ENCODE measurements at regions not wholly inside any gene's neighbourhood (a gene's known extent, or its start where the extent isn't known, plus 50 kb on each side); places are given as distances from the start of the nearest gene placed in this dataset.

DNA sequence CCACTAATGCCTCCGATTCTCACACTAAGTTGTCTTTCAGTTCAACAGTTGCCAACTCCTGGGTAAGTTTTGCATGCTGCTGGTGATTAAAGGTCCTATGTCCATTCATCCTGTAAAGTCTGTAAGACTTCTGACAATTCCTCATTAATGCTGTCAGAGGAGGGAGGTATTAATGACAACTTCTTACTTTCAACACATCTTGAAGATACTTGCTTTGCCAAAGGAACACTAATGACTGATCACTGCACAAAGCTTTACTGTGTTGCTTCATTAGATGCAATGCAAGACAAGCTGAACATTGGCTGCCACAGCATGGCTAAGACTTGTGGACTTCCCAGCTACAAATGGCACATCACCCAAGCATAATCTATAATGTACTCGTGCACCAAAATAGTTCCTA lies 114.6 kb upstream of the PRDX6 start:
- DNase-seq (ENCODE audit: low read depth in 1 of 2, low spot score in 1 of 2) = no peak
- no peak overlapping the region for H3K4me3 ChIP-seq (replicated peaks; ENCODE audit: insufficient read depth, low read length)
- TF ChIP-seq SPI1 (IDR thresholded peaks at IDR 0.05; ENCODE audit: borderline replicate concordance, low read depth) (no peak), REST (IDR thresholded peaks at IDR 0.05; ENCODE audit: insufficient replicate concordance, low read depth) (no peak), GABPA (IDR thresholded peaks at IDR 0.05; ENCODE audit: low read depth) (no peak)
- H3K27ac ChIP-seq (replicated peaks) = no peak overlapping the region
- no peaks in the 10 kb centered on the region for H3K27me3 ChIP-seq (ENCODE audit: insufficient read depth, poor library complexity, severe bottlenecking)

DNA sequence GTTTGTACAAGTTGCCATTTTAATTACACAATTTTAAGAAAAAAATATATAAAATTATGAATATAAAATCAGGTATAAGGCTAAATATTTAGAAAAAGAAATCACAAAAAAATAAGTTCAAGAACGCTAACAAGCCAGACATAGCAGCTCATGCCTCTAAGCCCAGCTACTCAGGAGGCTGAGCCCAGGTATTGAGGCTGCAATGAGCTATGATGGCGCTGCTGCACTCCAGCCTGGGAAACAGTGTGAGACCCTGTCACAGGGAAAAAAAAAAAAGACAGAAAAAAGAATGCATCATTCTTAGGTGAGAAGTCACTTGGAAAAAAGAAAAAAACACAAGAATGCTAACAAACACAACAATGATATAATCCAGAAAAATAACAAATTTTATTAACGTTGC lies 112.3 kb upstream of the PRDX6 start:
- Histone ChIP-seq H3K27ac (replicated peaks) (no peak overlapping the region), H3K27me3 (ENCODE audit: insufficient read depth, poor library complexity, severe bottlenecking) (no peaks in the 10 kb centered on the region), H3K4me3 (replicated peaks; ENCODE audit: insufficient read depth, low read length) (no peak overlapping the region)
- TF ChIP-seq POLR2AphosphoS5 (IDR thresholded peaks at IDR 0.05; ENCODE audit: low read depth) (no peak), GABPA (IDR thresholded peaks at IDR 0.05; ENCODE audit: low read depth) (no peak), CTCF (IDR thresholded peaks at IDR 0.05; ENCODE audit: insufficient read depth, low read length) (no peak), REST (IDR thresholded peaks at IDR 0.05; ENCODE audit: insufficient replicate concordance, low read depth) (no peak), SPI1 (IDR thresholded peaks at IDR 0.05; ENCODE audit: borderline replicate concordance, low read depth) (no peak)
- DNase-seq (ENCODE audit: low read depth in 1 of 2, low spot score in 1 of 2) = no peak

DNA sequence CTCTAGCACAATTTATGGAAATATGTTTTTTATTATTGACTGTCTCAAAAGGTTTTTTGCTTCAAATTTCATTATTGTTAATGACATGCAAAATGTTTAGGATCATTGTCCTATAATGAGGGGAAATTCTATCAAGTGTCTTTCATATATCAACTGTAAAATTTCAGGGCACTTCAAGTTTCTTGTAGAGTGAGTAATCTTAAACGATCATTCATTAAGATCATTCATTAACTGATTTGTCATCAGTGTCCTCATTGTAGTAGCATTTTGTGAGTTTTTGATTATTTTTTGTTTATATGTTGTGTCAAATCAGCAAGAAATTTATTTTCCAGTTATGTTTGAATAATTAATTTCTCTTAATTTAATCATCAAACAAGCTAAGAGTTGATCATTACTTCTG lies 111.8 kb upstream of the PRDX6 start:
- DNase-seq (ENCODE audit: low read depth in 1 of 2, low spot score in 1 of 2) = no peak
- no peak for TF ChIP-seq CTCF (IDR thresholded peaks at IDR 0.05; ENCODE audit: insufficient read depth, low read length)
- TF ChIP-seq REST (IDR thresholded peaks at IDR 0.05; ENCODE audit: insufficient replicate concordance, low read depth) = no peak
- no peak for TF ChIP-seq SPI1 (IDR thresholded peaks at IDR 0.05; ENCODE audit: borderline replicate concordance, low read depth)
- no peak for TF ChIP-seq GABPA (IDR thresholded peaks at IDR 0.05; ENCODE audit: low read depth)
- TF ChIP-seq POLR2AphosphoS5 (IDR thresholded peaks at IDR 0.05; ENCODE audit: low read depth) = no peak
- Histone ChIP-seq H3K4me3 (replicated peaks; ENCODE audit: insufficient read depth, low read length) (no peak overlapping the region), H3K27me3 (ENCODE audit: insufficient read depth, poor library complexity, severe bottlenecking) (no peaks in the 10 kb centered on the region), H3K27ac (replicated peaks) (no peak overlapping the region)

- no peak for DNase-seq (ENCODE audit: low read depth in 1 of 2, low spot score in 1 of 2)
- Histone ChIP-seq H3K27ac (replicated peaks) (no peak overlapping the region), H3K4me3 (replicated peaks; ENCODE audit: insufficient read depth, low read length) (no peak overlapping the region), H3K27me3 (ENCODE audit: insufficient read depth, poor library complexity, severe bottlenecking) (no peaks in the 10 kb centered on the region)
- TF ChIP-seq POLR2AphosphoS5 (IDR thresholded peaks at IDR 0.05; ENCODE audit: low read depth) (no peak), CTCF (IDR thresholded peaks at IDR 0.05; ENCODE audit: insufficient read depth, low read length) (no peak), SPI1 (IDR thresholded peaks at IDR 0.05; ENCODE audit: borderline replicate concordance, low read depth) (no peak), REST (IDR thresholded peaks at IDR 0.05; ENCODE audit: insufficient replicate concordance, low read depth) (no peak), GABPA (IDR thresholded peaks at IDR 0.05; ENCODE audit: low read depth) (no peak)
Observed at GRCh38 chr1:173367136-173367535, 110.0 kb upstream of the PRDX6 start.
